ENCODE measurements at regions not wholly inside any gene's neighbourhood (a gene's known extent, or its start where the extent isn't known, plus 50 kb on each side); places are given as distances from the start of the nearest gene placed in this dataset.
A peak's percentile ranks its signal among the peaks of the same experiment; 100 is the strongest.

GRCh38 chr13:40231751-40232150 is 434.7 kb downstream of the FOXO1 start:
- H2AFZ ChIP-seq (ENCODE audit: low read length, unreplicated experiment): no peak overlapping the region
- H3K79me2 ChIP-seq (ENCODE audit: control insufficient read depth, insufficient read depth, low read length, unreplicated experiment): no peaks in the 10 kb centered on the region
- H3K4me1 ChIP-seq (ENCODE audit: control insufficient read depth, insufficient read depth, low read length, unreplicated experiment): peaks cover 33% of the 10 kb centered on the region
- no peaks in the 10 kb centered on the region for H3K27me3 ChIP-seq (ENCODE audit: insufficient read depth, low read length)
- no peak overlapping the region for H3K4me3 ChIP-seq (ENCODE audit: low read depth, low read length)
- no peaks in the 10 kb centered on the region for H3K36me3 ChIP-seq (ENCODE audit: insufficient read depth, low read length)
- peak overlapping the region; percentile 76 for H3K27ac ChIP-seq (ENCODE audit: low read depth, low read length)

DNA sequence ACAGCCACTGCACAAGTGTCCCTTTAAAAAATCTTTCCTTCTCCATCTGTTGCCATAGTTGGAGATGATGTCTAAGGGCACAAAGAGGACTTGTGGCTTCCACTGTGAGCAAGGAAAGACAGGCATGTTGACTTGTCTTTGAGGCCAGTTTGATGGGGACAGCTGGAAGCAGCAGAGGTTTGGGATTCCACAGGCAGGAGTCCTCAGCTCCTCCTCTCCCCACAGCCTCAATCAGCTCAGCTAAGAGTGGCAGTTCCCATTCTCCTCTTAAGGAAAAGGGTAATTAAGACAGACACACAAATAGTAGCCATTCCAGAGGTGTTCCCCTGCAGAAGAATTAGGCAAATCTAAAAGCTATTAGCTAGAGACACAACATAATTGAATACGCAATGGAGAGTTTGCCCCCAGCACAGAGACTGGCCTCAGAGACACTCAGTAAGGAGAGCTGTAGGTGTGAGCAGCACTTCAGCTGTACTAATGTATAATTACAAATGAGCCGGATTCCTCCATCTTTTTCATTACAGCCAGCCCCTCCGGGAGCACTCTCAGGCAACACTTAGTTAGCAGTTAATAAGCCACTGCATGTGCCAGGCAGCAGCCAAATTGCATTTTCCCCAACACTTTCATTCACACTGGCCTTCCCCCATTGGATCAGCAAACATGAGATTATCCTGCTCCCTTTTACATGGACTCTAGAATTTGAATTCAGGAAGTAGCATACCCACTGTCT is 434.0 kb downstream of the FOXO1 start:
- peaks cover 40% of the 10 kb centered on the region for H3K4me1 ChIP-seq (ENCODE audit: control insufficient read depth, insufficient read depth, low read length, unreplicated experiment)
- no peak overlapping the region for H3K27ac ChIP-seq (ENCODE audit: low read depth, low read length)
- H3K4me3 ChIP-seq (ENCODE audit: low read depth, low read length): no peak overlapping the region

DNA sequence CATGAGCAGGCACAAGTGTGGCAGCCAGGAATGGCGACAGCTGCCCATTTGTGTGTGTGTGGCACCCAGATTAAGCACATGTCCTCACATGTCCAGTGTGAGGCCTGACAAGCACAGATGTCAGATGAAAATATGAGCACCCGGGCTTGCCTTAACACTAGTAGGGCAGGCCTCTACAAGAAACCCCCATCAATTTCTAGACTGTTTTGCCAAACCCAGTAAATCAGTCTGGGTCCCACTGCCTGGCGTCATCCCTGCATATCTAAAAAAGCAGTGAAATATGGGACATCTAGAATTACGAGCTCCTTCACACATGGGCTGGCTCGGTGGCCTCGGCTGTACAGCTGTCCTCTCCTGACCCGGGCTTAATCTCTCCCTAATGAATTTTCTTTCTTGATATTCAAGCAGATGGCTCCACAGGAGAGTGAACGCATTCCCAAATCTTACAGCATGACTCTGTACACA is 432.7 kb downstream of the FOXO1 start:
- Histone ChIP-seq H3K79me2 (ENCODE audit: control insufficient read depth, insufficient read depth, low read length, unreplicated experiment) (no peaks in the 10 kb centered on the region), H3K27ac (ENCODE audit: low read depth, low read length) (no peak overlapping the region), H2AFZ (ENCODE audit: low read length, unreplicated experiment) (no peak overlapping the region), H3K4me1 (ENCODE audit: control insufficient read depth, insufficient read depth, low read length, unreplicated experiment) (peaks cover 42% of the 10 kb centered on the region), H3K36me3 (ENCODE audit: insufficient read depth, low read length) (no peaks in the 10 kb centered on the region), H3K4me3 (ENCODE audit: low read depth, low read length) (no peak overlapping the region), H3K27me3 (ENCODE audit: insufficient read depth, low read length) (no peaks in the 10 kb centered on the region)

More for the DNA sequence above, 434.0 kb downstream of the FOXO1 start:
- H3K79me2 ChIP-seq (ENCODE audit: control insufficient read depth, insufficient read depth, low read length, unreplicated experiment): no peaks in the 10 kb centered on the region
- H2AFZ ChIP-seq (ENCODE audit: low read length, unreplicated experiment): no peak overlapping the region
- no peaks in the 10 kb centered on the region for H3K36me3 ChIP-seq (ENCODE audit: insufficient read depth, low read length)
- no peaks in the 10 kb centered on the region for H3K27me3 ChIP-seq (ENCODE audit: insufficient read depth, low read length)

GRCh38 chr13:40235160-40235796 is 431.2 kb downstream of the FOXO1 start:
- no peaks in the 10 kb centered on the region for H3K27me3 ChIP-seq (ENCODE audit: insufficient read depth, low read length)
- peak overlapping the region; percentile 20 for H2AFZ ChIP-seq (ENCODE audit: low read length, unreplicated experiment)
- H3K4me3 ChIP-seq (ENCODE audit: low read depth, low read length): no peak overlapping the region
- H3K27ac ChIP-seq (ENCODE audit: low read depth, low read length): peak overlapping the region; percentile 94
- no peaks in the 10 kb centered on the region for H3K36me3 ChIP-seq (ENCODE audit: insufficient read depth, low read length)
- H3K4me1 ChIP-seq (ENCODE audit: control insufficient read depth, insufficient read depth, low read length, unreplicated experiment): peaks cover 42% of the 10 kb centered on the region
- H3K79me2 ChIP-seq (ENCODE audit: control insufficient read depth, insufficient read depth, low read length, unreplicated experiment): no peaks in the 10 kb centered on the region

- Histone ChIP-seq H3K4me3 (ENCODE audit: low read depth, low read length) (peak overlapping the region; percentile 7; the same call in 1 of the 2 replicates), H2AFZ (ENCODE audit: low read length, unreplicated experiment) (no peak overlapping the region), H3K79me2 (ENCODE audit: control insufficient read depth, insufficient read depth, low read length, unreplicated experiment) (no peaks in the 10 kb centered on the region), H3K27me3 (ENCODE audit: insufficient read depth, low read length) (no peaks in the 10 kb centered on the region), H3K4me1 (ENCODE audit: control insufficient read depth, insufficient read depth, low read length, unreplicated experiment) (peaks cover 30% of the 10 kb centered on the region), H3K36me3 (ENCODE audit: insufficient read depth, low read length) (no peaks in the 10 kb centered on the region), H3K27ac (ENCODE audit: low read depth, low read length) (peak overlapping the region; percentile 94)
These were observed 429.8 kb downstream of the FOXO1 start for GRCh38 chr13:40236566-40237168.

- H3K36me3 ChIP-seq (ENCODE audit: insufficient read depth, low read length): no peaks in the 10 kb centered on the region
- H3K4me1 ChIP-seq (ENCODE audit: control insufficient read depth, insufficient read depth, low read length, unreplicated experiment): peaks cover 29% of the 10 kb centered on the region
- H3K27me3 ChIP-seq (ENCODE audit: insufficient read depth, low read length): no peaks in the 10 kb centered on the region
- no peaks in the 10 kb centered on the region for H3K79me2 ChIP-seq (ENCODE audit: control insufficient read depth, insufficient read depth, low read length, unreplicated experiment)
- H2AFZ ChIP-seq (ENCODE audit: low read length, unreplicated experiment): no peak overlapping the region
- H3K4me3 ChIP-seq (ENCODE audit: low read depth, low read length): no peak overlapping the region
- H3K27ac ChIP-seq (ENCODE audit: low read depth, low read length): no peak overlapping the region
These were observed 427.7 kb downstream of the FOXO1 start for GRCh38 chr13:40238761-40239160.

DNA sequence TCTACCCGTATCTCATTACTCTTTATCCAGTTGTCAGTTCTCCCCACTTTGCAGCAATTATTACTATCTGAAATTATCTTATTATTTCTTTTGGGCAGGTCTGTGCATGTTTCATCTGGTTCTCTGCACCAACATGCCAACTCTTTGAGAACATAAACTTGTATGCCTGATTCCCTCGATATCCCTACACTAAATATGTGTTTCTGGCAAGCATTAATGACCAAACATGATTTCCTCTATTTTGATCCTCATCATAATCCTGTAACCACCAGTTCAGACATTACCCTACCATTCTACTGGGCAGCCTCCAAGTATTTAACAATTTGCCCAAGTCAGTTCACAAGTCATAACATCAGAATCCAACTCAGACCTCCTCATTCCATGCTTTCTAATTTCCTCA is 426.1 kb downstream of the FOXO1 start:
- H3K27me3 ChIP-seq (ENCODE audit: insufficient read depth, low read length): no peaks in the 10 kb centered on the region
- peaks cover 23% of the 10 kb centered on the region for H3K4me1 ChIP-seq (ENCODE audit: control insufficient read depth, insufficient read depth, low read length, unreplicated experiment)
- no peak overlapping the region for H3K27ac ChIP-seq (ENCODE audit: low read depth, low read length)
- H3K36me3 ChIP-seq (ENCODE audit: insufficient read depth, low read length): no peaks in the 10 kb centered on the region
- H2AFZ ChIP-seq (ENCODE audit: low read length, unreplicated experiment): no peak overlapping the region
- H3K4me3 ChIP-seq (ENCODE audit: low read depth, low read length): no peak overlapping the region
- no peaks in the 10 kb centered on the region for H3K79me2 ChIP-seq (ENCODE audit: control insufficient read depth, insufficient read depth, low read length, unreplicated experiment)

GRCh38 chr13:40241125-40241798 is 425.2 kb downstream of the FOXO1 start:
- H3K27ac ChIP-seq (ENCODE audit: low read depth, low read length): no peak overlapping the region

DNA sequence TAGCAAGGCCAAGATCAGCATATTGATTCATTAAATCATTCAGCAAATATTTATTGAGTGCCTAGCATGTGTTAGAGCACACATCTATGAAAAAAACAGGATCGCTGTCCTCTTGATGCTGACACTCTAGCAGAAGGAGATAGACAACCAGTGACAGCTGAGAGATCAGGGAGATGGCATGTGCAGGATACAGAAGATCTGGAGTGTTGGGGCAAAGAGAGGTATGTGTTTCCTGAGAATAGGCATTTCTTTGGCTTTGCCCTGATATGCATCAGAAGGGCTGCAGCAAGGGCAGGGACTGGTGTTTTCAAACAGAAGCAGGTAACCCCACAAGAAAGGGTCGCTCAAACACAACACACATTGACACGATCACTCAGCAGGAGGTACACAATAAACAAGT is 423.4 kb downstream of the FOXO1 start:
- peaks cover 16% of the 10 kb centered on the region for H3K4me1 ChIP-seq (ENCODE audit: control insufficient read depth, insufficient read depth, low read length, unreplicated experiment)
- H3K4me3 ChIP-seq (ENCODE audit: low read depth, low read length): no peak overlapping the region
- H2AFZ ChIP-seq (ENCODE audit: low read length, unreplicated experiment): no peak overlapping the region
- no peaks in the 10 kb centered on the region for H3K36me3 ChIP-seq (ENCODE audit: insufficient read depth, low read length)
- no peak overlapping the region for H3K27ac ChIP-seq (ENCODE audit: low read depth, low read length)
- no peaks in the 10 kb centered on the region for H3K27me3 ChIP-seq (ENCODE audit: insufficient read depth, low read length)
- no peaks in the 10 kb centered on the region for H3K79me2 ChIP-seq (ENCODE audit: control insufficient read depth, insufficient read depth, low read length, unreplicated experiment)

More at GRCh38 chr13:40241125-40241798, 425.2 kb downstream of the FOXO1 start:
- Histone ChIP-seq H3K79me2 (ENCODE audit: control insufficient read depth, insufficient read depth, low read length, unreplicated experiment) (no peaks in the 10 kb centered on the region), H3K36me3 (ENCODE audit: insufficient read depth, low read length) (no peaks in the 10 kb centered on the region), H3K4me1 (ENCODE audit: control insufficient read depth, insufficient read depth, low read length, unreplicated experiment) (peaks cover 20% of the 10 kb centered on the region), H3K27me3 (ENCODE audit: insufficient read depth, low read length) (no peaks in the 10 kb centered on the region), H2AFZ (ENCODE audit: low read length, unreplicated experiment) (no peak overlapping the region), H3K4me3 (ENCODE audit: low read depth, low read length) (no peak overlapping the region)

GRCh38 chr13:40243982-40244381 is 422.5 kb downstream of the FOXO1 start:
- no peaks in the 10 kb centered on the region for H3K79me2 ChIP-seq (ENCODE audit: control insufficient read depth, insufficient read depth, low read length, unreplicated experiment)
- H3K27ac ChIP-seq (ENCODE audit: low read depth, low read length): no peak overlapping the region
- no peaks in the 10 kb centered on the region for H3K36me3 ChIP-seq (ENCODE audit: insufficient read depth, low read length)
- no peak overlapping the region for H3K4me3 ChIP-seq (ENCODE audit: low read depth, low read length)
- no peaks in the 10 kb centered on the region for H3K27me3 ChIP-seq (ENCODE audit: insufficient read depth, low read length)
- no peak overlapping the region for H2AFZ ChIP-seq (ENCODE audit: low read length, unreplicated experiment)
- H3K4me1 ChIP-seq (ENCODE audit: control insufficient read depth, insufficient read depth, low read length, unreplicated experiment): peaks cover 18% of the 10 kb centered on the region
